ENCODE measurements at regions not wholly inside any gene's neighbourhood (a gene's known extent, or its start where the extent isn't known, plus 50 kb on each side); places are given as distances from the start of the nearest gene placed in this dataset.

- Histone ChIP-seq H3K27ac (no peak overlapping the region), H3K9me3 (no peaks in the 10 kb centered on the region), H3K4me1 (no peaks in the 10 kb centered on the region), H3K27me3 (no peaks in the 10 kb centered on the region), H3K4me3 (no peak overlapping the region), H3K36me3 (no peaks in the 10 kb centered on the region)
- in situ Hi-C loops (cut with MboI; ENCODE audit: low sequenced_read_pairs in 4 of 4): no loop called here
- ATAC-seq (no peak), DNase-seq (no peak)
- intact Hi-C loops (cut with DNase I; ENCODE audit: low total_unique reads): no loop called here
- no peak for TF ChIP-seq CTCF (IDR thresholded peaks at IDR 0.05 in 4 of 5, conservative IDR thresholded peaks at IDR 0.05 in 1 of 5)
- no peak for TF ChIP-seq POLR2A (IDR thresholded peaks at IDR 0.05)
Observed at GRCh38 chr7:125573126-125573525, 643.5 kb upstream of the POT1 start.

GRCh38 chr7:125572414-125572813 lies 642.8 kb upstream of the POT1 start:
- intact Hi-C loops (cut with DNase I; ENCODE audit: low total_unique reads) (no loop called here), in situ Hi-C loops (cut with MboI; ENCODE audit: low sequenced_read_pairs in 4 of 4) (no loop called here)
- TF ChIP-seq CTCF (IDR thresholded peaks at IDR 0.05 in 4 of 5, conservative IDR thresholded peaks at IDR 0.05 in 1 of 5) (no peak), POLR2A (IDR thresholded peaks at IDR 0.05) (no peak)
- H3K27me3 ChIP-seq: no peaks in the 10 kb centered on the region
- H3K4me1 ChIP-seq: no peaks in the 10 kb centered on the region
- no peaks in the 10 kb centered on the region for H3K36me3 ChIP-seq
- ATAC-seq (no peak), DNase-seq (no peak)
- H3K9me3 ChIP-seq: no peaks in the 10 kb centered on the region
- no peak overlapping the region for H3K4me3 ChIP-seq
- no peak overlapping the region for H3K27ac ChIP-seq

- Histone ChIP-seq H3K9me3 (no peaks in the 10 kb centered on the region), H3K4me1 (no peaks in the 10 kb centered on the region), H3K27ac (no peak overlapping the region), H3K36me3 (no peaks in the 10 kb centered on the region), H3K4me3 (no peak overlapping the region), H3K27me3 (no peaks in the 10 kb centered on the region)
- TF ChIP-seq POLR2A (IDR thresholded peaks at IDR 0.05): no peak
- TF ChIP-seq CTCF (IDR thresholded peaks at IDR 0.05 in 4 of 5, conservative IDR thresholded peaks at IDR 0.05 in 1 of 5): no peak
- in situ Hi-C loops (cut with MboI; ENCODE audit: low sequenced_read_pairs in 4 of 4) (no loop called here), intact Hi-C loops (cut with DNase I; ENCODE audit: low total_unique reads) (no loop called here)
- ATAC-seq (no peak), DNase-seq (no peak)
Observed at GRCh38 chr7:125568799-125569198, 639.2 kb upstream of the POT1 start.

- TF ChIP-seq CTCF (IDR thresholded peaks at IDR 0.05 in 4 of 5, conservative IDR thresholded peaks at IDR 0.05 in 1 of 5) (no peak), POLR2A (IDR thresholded peaks at IDR 0.05) (no peak)
- Histone ChIP-seq H3K4me3 (no peak overlapping the region), H3K27ac (no peak overlapping the region), H3K9me3 (no peaks in the 10 kb centered on the region), H3K27me3 (no peaks in the 10 kb centered on the region), H3K36me3 (no peaks in the 10 kb centered on the region), H3K4me1 (no peaks in the 10 kb centered on the region)
- no peak for DNase-seq
- intact Hi-C loops (cut with DNase I; ENCODE audit: low total_unique reads): no loop called here
- no peak for ATAC-seq
- in situ Hi-C loops (cut with MboI; ENCODE audit: low sequenced_read_pairs in 4 of 4): no loop called here
Observed at GRCh38 chr7:125567686-125568085, 638.1 kb upstream of the POT1 start.

GRCh38 chr7:125563964-125564529 lies 634.4 kb upstream of the POT1 start:
- ATAC-seq (no peak), DNase-seq (no peak)
- Histone ChIP-seq H3K27ac (no peak overlapping the region), H3K9me3 (no peaks in the 10 kb centered on the region), H3K27me3 (no peaks in the 10 kb centered on the region), H3K4me1 (no peaks in the 10 kb centered on the region), H3K36me3 (no peaks in the 10 kb centered on the region), H3K4me3 (no peak overlapping the region)
- in situ Hi-C loops (cut with MboI; ENCODE audit: low sequenced_read_pairs in 4 of 4) (no loop called here), intact Hi-C loops (cut with DNase I; ENCODE audit: low total_unique reads) (no loop called here)
- no peak for TF ChIP-seq POLR2A (IDR thresholded peaks at IDR 0.05)
- TF ChIP-seq CTCF (IDR thresholded peaks at IDR 0.05 in 4 of 5, conservative IDR thresholded peaks at IDR 0.05 in 1 of 5): no peak

Data from gastrocnemius medialis (tissue), 4 donors.